Right atrium auricular region (tissue), 2 donors: ENCODE measurements at regions not wholly inside any gene's neighbourhood (a gene's known extent, or its start where the extent isn't known, plus 50 kb on each side); places are given as distances from the start of the nearest gene placed in this dataset.
A peak's percentile ranks its signal among the peaks of the same experiment; 100 is the strongest.

Experiments used
- DNase-seq: peaks from one replicate; pipeline ENCODE4 v3.0.0-alpha.2; 2019; ENCODE audit warnings: low spot score
- H3K27ac ChIP-seq, 2 donors: fragments of 200-600 bp; sonication (generic); 1 replicate in 1 of 2; 2 replicates in 1 of 2; pipeline ENCODE4 v1.5.1; 2016 to 2019
- H3K27me3 ChIP-seq, 2 donors: fragments of 200-600 bp; sonication (generic); one replicate each; pipeline versions ENCODE4 v1.5.1 to v1.6.0; 2017 to 2019
- H3K36me3 ChIP-seq: fragments of 200-600 bp; sonication (generic); one replicate; pipeline ENCODE4 v1.5.1; 2016
- H3K4me1 ChIP-seq, 2 donors: fragments of 200-600 bp; sonication (generic); one replicate each; pipeline versions ENCODE4 v1.5.1 to v1.6.0; 2017 to 2019
- H3K4me3 ChIP-seq, 2 donors: fragments of 200-600 bp; sonication (generic); 1 replicate in 1 of 2; 2 replicates in 1 of 2; pipeline ENCODE4 v1.5.1; 2017 to 2019; ENCODE audit warnings: mild to moderate bottlenecking in 1 of 2, moderate library complexity in 1 of 2
- H3K9me3 ChIP-seq, 2 donors: fragments of 200-600 bp; sonication (generic); one replicate each; pipeline ENCODE4 v1.5.1; 2019
- CTCF ChIP-seq, 2 donors: fragments of 200-600 bp; sonication (generic); IDR thresholded peaks; one replicate each; pipeline ENCODE4 v1.5.1; 2019; ENCODE audit warnings: antibody characterized with exemption in 2 of 2

DNA sequence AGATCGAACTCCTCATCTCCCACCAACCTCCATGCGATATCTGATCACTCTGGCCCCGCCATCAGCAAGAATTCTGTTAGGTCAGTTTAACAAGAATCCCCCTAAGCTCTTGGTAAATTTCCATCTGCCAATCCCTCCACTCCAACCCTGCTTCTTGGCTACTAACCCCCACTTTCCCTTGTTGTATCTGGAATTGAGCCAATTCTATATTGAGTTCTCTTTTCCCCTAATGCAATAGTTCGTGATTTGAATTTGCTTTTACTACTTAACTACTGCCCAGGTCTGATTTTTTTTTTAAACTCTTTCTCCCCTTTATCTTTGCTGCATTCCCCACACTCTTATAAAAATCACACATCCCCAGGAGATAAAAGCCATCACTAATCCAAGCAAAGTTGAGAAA is 159.3 kb upstream of the STK17B start:
- Histone ChIP-seq H3K9me3 (no peaks in the 10 kb centered on the region), H3K27ac (peak overlapping the region; percentile 12 to 60), H3K4me1 (peaks cover 0 to 18% of the 10 kb centered on the region in 2 donors), H3K36me3 (no peaks in the 10 kb centered on the region), H3K27me3 (no peaks in the 10 kb centered on the region), H3K4me3 (no peak overlapping the region)
- no peak for DNase-seq
- TF ChIP-seq CTCF (IDR thresholded peaks at IDR 0.05): no peak

- no peaks in the 10 kb centered on the region for H3K36me3 ChIP-seq
- no peak for DNase-seq
- H3K9me3 ChIP-seq: no peaks in the 10 kb centered on the region
- H3K4me1 ChIP-seq: peaks cover 0 to 18% of the 10 kb centered on the region in 2 donors
- no peak for TF ChIP-seq CTCF (IDR thresholded peaks at IDR 0.05)
- H3K4me3 ChIP-seq: no peak overlapping the region
- no peaks in the 10 kb centered on the region for H3K27me3 ChIP-seq
- peak overlapping the region; percentile 12 to 60 for H3K27ac ChIP-seq
These were observed 159.8 kb upstream of the STK17B start for GRCh38 chr2:196331143-196331542.

DNA sequence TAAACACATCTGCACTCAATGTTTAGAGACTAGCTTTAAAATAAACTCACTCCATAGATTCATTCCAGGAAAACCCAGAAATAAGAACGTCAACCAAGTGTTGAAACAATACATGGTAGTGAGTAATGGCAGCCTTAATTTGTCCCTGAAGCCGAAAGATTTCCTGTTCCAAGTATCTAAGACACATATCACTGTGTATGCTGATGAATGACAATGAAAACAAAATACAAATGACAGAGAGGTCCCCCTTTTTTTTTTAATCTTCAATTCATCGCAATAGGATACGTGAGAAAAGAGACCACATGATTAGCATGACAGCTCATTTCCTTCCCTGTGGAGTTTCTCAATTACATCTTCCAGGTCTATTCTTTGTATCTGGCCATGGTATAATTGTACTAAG is 160.5 kb upstream of the STK17B start:
- H3K4me3 ChIP-seq: no peak overlapping the region
- no peaks in the 10 kb centered on the region for H3K36me3 ChIP-seq
- H3K9me3 ChIP-seq: no peaks in the 10 kb centered on the region
- TF ChIP-seq CTCF (IDR thresholded peaks at IDR 0.05): no peak
- H3K27ac ChIP-seq: peak overlapping the region in 1 of 2 donors; percentile 60
- H3K4me1 ChIP-seq: peaks cover 0 to 18% of the 10 kb centered on the region in 2 donors
- DNase-seq: no peak
- H3K27me3 ChIP-seq: no peaks in the 10 kb centered on the region

DNA sequence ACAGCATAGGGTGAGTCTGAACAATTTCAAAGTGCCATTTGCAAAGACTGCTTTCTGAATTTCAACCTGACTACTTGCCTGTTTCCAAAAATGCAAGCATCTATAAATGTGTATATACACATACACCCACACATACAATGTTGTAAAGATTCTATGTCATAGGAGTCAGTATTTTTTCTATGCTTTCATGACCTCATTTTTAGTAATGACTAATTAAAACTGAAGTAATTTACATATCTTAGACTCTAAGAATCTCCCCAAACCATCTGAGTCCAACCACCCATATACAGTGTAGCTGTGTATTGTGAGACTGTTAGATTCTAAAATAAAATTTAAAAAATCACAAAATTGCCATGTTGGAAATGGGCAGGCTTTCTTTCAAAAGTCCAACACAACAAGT is 162.0 kb upstream of the STK17B start:
- H3K4me3 ChIP-seq: no peak overlapping the region
- H3K36me3 ChIP-seq: no peaks in the 10 kb centered on the region
- no peak for TF ChIP-seq CTCF (IDR thresholded peaks at IDR 0.05)
- peaks cover 0 to 12% of the 10 kb centered on the region in 2 donors for H3K4me1 ChIP-seq
- no peak for DNase-seq
- no peak overlapping the region for H3K27ac ChIP-seq
- no peaks in the 10 kb centered on the region for H3K27me3 ChIP-seq
- H3K9me3 ChIP-seq: no peaks in the 10 kb centered on the region

GRCh38 chr2:196334710-196335109 is 163.3 kb upstream of the STK17B start:
- H3K4me3 ChIP-seq: no peak overlapping the region
- no peaks in the 10 kb centered on the region for H3K27me3 ChIP-seq
- DNase-seq: no peak
- no peaks in the 10 kb centered on the region for H3K9me3 ChIP-seq
- peaks cover 0 to 9% of the 10 kb centered on the region in 2 donors for H3K4me1 ChIP-seq
- no peak for TF ChIP-seq CTCF (IDR thresholded peaks at IDR 0.05)
- no peaks in the 10 kb centered on the region for H3K36me3 ChIP-seq
- no peak overlapping the region for H3K27ac ChIP-seq

DNA sequence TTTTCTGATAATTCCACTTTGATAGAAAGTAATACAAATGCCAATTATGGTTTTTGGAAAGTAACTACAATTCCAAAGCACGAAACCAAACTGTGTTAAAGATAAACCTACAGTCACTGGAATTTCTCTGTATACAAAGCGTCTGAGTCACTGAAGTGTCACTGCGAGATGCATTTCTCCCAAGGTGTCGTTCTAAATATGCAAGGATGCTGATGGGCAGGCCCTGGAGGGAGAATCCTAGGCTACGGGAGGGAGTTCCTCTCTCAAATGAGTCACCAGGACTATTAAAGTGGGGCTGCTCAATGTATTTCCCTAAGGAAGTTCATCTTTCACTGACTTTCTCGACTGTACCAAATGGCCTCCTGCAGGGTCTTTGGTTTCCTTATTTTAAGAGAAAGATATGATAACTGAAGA is 163.8 kb upstream of the STK17B start:
- no peak overlapping the region for H3K27ac ChIP-seq
- H3K36me3 ChIP-seq: no peaks in the 10 kb centered on the region
- no peak for DNase-seq
- peaks cover 0 to 9% of the 10 kb centered on the region in 2 donors for H3K4me1 ChIP-seq
- H3K4me3 ChIP-seq: no peak overlapping the region
- TF ChIP-seq CTCF (IDR thresholded peaks at IDR 0.05): no peak
- H3K9me3 ChIP-seq: no peaks in the 10 kb centered on the region
- no peaks in the 10 kb centered on the region for H3K27me3 ChIP-seq
